Activated CD8-positive, alpha-beta memory T cell treated with anti-CD3 and anti-CD28 coated beads for 1 hour (primary cell): ENCODE measurements at regions not wholly inside any gene's neighbourhood (a gene's known extent, or its start where the extent isn't known, plus 50 kb on each side); places are given as distances from the start of the nearest gene placed in this dataset.

ENCODE experiments used
- DNase-seq, 2 donors: peaks; one replicate each; pipeline ENCODE4 v3.0.0-alpha.2; 2020; ENCODE audit warnings: low read depth in 1 of 2; ENCODE audit errors: extremely low read depth in 1 of 2

DNA sequence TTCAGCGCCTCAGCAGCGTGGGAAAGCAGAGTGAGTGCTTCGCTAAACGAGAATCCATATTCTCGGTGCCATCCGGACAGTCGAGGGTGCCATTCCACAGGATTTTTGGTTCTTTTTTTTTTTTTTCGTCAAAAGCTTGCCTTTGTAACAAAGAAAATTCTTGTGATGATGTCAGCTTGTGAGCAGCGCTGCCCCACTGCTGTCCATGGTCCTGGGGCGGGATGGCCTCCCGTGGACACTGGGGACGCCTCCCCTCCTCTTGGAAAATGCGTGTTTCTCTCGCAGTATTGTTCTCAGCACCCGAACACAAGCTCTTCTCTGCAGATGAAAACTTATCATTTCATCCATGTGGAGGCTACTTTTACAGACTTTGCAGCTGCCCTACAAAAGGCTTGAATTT is 477.4 kb downstream of the TCERG1L start:
- DNase-seq = no peak

DNA sequence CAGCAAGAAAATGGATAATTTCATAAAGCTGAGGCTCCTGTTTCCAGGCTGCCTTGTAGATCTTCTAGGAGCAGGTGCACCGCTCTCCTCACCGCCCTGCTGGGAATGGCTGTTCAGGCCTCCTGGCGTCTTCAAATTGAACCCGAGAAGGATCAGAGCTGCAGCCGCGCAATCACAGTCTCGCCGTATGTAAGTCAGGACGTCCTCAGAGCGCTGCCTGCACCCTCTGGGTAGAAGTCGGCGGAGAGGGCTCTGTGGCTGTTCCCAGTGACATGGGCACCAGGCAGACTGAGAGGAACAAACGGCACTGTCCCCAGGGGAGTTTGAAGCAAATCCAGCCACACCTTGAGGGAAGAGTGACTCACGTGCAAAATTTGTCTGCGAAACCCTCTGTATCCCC is 476.9 kb downstream of the TCERG1L start:
- no peak for DNase-seq

DNA sequence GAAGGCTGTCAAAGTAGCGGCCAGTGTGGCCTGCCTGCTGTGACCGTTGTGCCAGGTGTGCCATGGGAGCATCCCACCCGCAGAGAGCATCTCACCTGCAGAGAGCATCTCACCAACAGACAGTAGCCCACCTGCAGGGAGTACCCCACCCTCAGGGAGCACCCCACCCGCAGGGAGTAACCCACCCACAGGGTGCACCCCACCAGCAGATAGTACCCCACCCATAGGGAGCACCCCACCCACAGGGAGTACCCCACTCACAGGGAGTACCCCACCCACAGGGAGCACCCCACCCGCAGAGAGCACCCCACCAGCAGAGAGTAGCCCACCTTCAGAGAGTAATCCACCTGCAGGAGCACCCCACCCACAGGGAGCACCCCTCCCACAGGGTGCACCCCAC is 476.5 kb downstream of the TCERG1L start:
- DNase-seq = no peak

DNA sequence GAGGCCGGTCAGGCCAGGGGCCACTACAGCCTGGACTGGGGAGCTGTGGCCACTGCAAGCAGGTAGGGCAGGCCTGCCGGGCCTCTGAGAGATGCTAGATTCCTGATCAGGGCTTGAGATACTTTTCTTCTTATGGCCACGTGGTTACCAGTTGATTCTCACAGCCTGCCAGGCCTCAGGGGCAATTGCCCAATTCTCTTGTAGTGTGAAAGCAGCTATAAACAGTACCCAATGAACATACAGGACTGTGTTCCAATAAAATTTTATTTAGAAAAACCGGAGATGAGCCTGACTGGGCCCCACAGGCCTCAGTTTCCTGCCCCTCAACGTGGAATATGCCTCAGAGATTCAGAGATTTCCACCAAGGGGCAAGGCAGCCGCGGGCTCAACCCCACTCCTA is 475.2 kb downstream of the TCERG1L start:
- DNase-seq = no peak

DNA sequence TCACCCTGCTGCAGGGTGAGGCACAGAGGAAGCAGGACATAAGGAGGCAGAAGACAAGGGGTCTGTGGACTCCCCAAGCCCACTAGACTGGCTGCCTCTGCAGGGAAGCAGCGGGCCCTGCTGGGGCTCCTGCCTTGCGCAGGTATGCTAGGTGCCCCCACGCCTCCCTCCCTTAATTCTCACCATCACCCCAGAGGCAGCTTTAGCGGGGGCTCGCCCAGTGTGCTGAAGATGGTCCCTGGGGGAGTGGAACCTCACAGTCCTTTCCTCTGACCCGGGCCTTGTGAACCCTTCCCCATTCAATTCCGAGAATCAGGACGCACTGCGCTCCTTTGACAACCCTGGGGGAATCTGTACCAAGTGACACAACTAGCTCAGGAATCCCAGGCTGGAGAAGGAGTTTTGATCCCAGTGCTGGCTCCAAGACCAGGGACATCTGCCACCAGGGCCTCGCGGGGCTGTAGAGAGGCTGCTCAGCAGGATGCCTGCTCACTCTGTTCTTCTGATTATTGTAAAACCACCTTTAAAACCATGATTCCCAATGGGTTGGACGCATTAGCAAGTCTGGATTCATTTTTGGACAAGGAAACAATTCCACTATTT is 468.4 kb downstream of the TCERG1L start:
- DNase-seq = no peak

DNA sequence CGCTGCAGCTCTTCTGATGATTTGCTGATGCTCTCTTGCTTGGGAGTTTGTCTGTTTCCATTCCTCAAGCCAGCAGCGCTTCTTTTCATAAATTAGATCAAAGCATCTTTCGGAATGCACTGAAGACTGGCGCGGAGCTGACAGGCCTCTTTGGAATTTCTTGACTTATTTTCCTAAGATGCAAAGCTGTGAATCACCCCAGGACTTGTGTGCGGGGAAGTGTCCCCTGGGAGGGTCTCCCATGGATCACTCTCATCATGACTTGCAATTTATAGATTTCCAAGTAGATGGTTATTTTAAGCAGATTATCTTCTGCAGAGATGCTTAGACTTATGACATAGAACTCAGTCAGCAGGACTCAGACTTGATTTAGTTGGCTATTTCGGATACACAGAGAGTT is 467.2 kb downstream of the TCERG1L start:
- no peak for DNase-seq

DNA sequence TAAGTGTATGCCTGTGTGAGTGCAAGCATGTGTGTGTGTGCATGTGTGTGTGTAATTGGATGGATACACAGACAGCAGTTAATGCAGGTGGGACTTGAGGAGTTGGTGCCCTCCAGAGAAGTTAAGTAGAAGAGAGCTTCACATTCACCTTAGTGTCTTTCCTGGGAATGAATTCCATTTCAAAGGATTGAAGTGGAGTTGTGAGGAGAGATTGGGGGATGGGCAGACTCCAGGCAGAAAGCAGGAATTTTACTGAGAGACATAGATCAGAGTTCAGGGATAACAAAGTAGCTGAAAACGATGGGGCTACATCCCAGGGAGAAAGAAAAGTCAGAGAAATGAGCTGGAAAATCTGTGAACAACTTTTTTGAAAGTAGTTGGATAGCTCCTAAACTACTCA is 464.4 kb downstream of the TCERG1L start:
- DNase-seq = no peak

DNA sequence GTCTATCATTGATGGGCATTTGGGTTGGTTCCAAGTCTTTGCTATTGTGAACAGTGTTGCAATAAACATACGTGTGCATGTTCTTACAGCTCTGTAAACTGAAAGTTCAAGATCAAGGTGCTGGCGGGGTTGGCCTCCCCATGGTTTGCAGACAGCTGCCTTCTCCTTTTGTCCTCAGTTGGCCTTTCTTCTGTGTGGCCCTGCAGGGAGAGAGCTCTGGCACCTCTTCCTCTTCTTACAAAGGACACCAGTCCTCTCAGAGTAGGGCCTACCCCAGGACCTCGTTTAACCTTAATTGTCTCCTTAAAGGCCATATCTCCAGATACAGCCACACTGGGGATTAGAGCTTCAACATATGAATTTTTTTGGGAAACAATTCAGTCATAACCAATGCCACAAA is 462.7 kb downstream of the TCERG1L start:
- DNase-seq = no peak

DNA sequence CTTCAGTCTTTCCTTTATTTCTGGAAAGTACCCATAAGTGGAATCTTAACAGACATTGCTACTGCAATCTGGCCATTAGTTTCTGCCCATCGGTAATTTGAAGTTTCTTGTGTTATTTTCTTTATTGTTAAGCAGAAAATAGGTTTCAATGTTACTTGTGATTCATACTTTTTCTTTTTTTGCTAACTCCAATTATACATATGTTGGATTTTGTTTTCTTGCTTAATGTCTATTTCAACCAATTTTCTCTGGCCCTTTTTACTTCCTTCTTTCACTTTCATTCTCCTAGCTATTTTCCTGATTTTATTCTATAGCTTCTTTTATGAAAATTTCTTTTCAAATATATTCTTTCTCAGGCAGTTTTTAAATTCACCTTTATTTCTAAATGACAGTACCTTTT is 457.4 kb downstream of the TCERG1L start:
- no peak for DNase-seq

DNA sequence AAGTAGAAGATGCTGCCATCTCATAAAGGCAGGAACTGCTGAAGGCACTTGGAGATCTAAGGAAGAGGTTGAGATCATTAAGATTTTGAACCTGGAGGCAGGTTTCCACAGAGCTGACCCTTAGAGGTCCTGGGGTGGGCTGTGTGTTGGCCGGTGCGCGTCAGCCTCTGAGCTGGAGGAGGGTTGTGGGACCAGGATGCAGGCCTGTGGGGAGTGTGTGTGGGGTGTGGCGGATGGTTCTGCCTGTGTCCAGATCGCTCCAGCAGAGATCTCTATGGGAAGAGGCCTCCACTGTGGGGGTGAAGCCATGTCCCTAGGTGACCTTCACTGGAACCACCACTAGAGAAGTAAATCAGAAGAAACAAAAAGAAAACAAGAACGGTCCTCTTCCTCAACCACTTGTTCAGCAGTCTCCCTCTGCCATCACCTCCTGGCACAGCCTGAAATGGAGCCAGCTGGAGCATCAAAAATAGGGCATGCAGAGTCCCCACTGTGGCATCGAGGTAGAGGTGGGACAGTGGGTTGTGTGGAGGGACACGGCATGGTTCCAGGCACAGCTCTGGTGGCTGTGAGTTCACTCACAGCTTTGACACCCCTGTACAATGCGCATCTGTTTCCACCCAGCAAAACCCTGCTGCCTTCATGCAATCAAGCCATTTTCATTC is 453.8 kb downstream of the TCERG1L start:
- no peak for DNase-seq

DNA sequence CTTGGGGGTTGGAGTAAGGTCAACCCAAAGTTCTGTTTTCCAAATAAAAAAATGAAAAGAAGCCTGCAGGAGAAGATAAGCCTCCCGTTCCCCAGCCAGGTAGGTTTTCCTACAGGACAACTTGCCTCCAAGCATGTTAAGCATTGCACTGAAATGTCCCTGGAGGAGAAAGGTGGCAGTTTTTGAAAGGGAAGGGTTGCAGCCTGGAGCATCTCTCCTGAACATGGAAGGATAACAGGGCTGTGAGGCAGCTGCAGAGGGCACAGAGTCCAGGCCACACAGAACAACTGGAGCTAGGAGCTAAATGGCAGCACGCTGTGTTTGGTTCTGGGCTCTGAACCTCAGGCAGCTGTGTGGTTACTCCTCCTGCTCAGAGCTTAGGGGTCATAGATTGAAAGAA is 452.9 kb downstream of the TCERG1L start:
- no peak for DNase-seq

DNA sequence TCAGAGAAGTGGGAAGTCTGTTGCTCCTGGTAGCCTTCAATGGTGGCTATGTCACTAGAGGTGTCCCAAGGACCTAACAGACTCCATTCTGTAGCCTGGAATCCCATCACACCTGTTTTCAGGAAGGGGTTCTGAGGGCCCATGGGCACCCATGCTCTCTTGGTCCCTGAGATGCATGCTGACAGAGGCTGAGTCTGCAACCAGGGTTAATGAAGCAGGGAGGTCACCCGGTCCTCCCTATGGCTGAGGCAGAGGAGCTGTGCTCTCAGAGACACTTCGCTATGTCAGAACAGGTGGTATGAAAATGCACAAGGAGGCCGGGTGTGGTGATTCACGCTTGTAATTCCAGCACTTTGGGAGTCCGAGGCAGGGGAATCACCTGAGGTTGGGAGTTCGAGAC is 452.1 kb downstream of the TCERG1L start:
- DNase-seq = no peak

DNA sequence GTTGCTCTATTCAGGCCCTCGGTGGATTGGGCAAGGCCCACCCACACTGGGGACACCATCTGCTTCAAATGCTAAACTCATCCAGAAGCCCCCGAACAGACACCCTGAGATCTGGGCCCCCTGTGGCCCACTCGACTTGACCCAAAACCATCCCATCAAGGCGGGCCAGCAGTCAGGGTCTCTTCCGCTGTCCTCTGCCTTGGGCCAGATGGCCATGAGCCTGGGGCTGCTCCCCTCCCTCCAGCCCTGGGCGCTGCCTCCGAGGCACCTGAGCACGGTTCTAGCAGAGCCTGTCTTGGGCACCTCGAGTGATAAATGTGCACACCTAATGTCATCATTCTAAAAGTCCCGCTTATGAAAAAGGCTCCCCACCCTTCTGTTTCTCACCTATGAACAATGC is 449.4 kb downstream of the TCERG1L start:
- no peak for DNase-seq

DNA sequence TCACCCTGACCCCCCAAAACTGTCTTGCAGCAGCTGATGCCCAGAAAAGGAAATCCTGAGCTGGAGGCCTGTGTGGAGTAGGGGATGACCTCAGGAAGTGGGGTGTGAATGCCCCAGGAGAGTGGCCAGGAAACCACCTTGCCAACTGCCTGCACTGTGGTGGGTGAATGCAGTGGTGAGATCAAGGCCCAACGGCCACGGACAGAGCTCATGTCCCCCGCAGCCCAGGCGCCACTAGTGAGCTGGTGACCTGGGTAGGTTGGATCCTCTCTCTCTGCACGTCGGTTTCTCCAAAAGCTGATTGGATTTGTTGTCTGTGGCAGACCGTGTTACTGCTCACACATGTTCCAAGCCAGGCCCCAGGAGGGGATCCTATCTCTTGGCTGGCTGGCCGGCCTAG is 448.9 kb downstream of the TCERG1L start:
- DNase-seq = no peak

DNA sequence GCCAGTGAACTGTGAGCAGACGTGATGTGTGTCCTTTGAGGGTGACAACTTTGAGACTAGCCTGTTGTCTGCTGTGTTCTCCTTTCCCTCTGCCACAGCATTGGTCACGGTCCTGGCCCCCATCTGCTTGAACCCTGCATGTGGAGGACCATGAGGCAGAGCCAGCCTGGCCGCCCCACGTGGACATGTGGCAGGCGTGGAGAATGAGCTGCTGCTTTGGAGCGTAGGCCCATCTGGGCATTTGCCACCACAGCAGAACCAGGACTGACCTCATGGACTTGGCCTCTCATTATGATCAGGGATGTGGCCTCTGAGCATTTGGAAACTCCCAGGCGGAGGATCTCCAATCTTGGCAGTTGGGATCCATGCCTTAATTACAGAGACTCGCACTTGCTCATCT is 448.5 kb downstream of the TCERG1L start:
- no peak for DNase-seq

DNA sequence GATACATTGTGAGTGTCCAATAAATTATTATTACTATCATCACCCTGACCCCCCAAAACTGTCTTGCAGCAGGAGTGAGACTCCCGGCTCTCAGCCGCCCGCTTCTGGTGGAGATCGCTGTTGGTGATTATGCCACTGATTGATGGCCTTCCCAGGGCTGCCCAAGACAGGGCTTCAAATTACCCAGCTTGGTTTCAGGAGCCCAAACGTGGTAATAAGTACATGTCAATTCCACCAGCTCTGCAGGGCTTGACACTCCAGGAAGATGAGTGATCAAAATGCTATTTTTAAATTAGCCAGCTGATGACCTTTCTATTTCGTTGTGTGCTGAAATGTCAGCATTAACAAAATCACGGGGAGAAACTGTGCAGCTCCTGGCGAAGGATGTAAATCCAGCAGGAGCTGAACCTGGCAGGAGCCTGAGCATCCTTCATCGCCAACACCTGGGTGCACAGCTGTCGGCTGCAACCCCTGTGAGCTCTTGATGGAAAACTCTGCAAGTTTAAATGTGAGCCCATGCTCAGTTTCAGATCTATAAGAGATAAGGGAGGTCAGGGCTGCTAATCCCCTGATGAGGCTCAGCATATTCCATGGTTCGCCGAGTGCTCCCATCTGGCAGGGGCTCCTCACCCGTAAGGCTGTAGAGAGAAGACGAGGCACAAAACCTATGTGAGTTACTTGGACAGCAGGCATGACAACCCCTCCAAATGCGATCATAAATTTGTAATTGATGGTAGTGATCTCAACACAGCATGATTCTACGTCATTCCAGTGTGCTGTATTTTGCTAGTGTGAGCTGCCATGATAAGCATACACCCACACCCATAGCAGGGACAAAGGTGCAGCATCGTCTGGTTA is 446.3 kb downstream of the TCERG1L start:
- DNase-seq = no peak

DNA sequence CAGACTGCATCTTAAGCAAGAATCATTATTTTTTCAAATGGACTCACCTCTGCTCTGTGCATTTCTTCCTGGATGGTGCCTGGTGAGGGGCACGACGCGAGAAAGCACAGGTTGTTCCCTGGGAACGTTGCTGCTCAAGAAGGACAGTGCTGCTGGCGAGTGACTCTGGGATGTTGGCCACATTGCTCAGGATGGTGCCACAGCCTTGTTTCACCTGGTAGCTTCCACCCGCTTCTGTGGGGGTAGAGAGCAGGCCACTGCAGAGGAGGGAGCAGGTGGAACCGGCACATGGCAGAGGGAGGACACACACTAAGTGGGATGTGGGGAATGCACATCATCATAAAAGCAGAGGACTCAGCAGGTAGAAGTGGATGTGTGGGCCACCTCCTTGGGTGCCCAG is 444.7 kb downstream of the TCERG1L start:
- DNase-seq = no peak

DNA sequence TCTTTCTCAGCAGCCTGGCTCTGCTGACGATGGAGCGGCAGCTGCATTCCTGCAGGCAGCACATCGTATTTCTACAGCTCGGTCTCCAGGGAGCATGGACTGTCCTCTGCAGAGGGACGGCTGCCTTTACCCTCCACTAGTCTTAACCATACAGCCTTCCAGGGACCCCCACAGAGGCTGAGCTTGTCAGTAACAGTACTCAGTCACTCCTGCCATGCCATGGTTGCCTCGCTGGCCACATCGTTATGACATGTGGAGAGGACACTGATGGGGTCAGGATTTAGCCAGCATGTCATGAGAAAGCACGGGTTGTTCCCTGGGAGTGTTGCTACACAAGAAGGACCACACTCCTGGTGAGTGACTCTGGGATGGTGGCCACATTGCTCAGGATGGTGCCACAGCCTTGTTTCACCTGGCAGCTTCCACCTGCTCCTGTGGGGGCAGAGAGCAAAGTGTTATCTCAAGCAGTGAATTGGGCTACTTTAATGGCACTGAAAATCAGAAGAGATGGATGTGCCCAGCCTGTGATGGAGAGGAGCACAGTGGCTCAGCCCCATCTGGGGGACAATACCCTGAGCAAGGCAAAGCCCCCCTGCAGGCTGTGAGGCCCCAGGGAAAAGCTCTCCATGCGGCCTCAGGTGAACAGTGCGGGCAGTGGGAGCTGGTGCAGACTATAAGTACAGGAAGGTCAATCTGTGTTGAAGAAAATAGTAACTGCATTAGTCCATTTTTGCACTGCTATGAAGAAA is 443.9 kb downstream of the TCERG1L start:
- no peak for DNase-seq

DNA sequence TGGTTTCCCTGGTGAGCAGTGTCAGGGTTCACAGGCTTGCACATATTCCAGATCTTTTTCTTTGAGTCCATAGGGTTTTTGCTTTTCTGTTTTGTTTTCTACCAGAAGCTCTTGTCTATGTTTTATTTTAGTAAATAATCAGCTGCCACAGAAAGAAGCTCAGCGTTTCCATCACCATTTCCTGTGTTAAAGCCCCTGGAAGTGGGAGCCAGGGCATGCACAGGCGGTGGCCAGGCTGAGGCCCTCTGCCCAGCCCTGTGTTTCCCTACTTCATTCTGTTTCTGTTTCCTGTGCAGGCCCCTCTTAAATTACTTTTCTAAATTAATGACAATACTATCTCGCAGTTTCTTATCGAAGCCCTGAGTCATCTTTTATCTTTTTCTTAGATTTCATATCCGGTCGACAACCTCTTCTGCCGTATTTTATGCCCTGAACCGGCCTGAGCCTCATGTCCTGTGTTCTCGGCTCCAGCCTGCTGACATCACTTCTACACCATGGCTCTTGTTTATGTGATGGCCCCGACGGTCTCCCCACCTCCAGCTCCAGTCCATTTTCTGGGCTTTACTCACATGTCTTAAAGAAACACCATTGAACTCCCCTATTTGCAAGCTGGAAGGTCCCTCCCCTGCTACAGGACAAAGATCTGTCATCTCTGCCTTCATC is 442.2 kb downstream of the TCERG1L start:
- DNase-seq = no peak

DNA sequence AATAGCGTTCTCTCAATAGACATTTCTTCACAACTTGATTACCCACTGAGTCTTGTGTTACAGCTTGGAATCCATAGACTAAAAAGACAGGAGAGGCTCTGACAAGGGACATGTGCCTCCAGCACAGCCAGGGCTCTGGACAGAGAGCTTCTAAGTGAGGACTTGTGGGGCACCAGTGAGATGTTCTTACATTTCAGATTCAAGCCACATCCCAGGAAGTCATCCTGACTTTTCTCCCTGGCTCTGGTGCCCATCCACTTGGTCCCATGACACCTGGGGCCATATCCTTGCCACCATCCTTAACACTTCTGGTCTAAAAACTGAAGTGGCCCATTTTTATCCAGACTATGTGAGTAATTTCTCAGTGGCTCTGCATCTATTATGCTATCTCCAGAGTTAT is 440.1 kb downstream of the TCERG1L start:
- DNase-seq = no peak

DNA sequence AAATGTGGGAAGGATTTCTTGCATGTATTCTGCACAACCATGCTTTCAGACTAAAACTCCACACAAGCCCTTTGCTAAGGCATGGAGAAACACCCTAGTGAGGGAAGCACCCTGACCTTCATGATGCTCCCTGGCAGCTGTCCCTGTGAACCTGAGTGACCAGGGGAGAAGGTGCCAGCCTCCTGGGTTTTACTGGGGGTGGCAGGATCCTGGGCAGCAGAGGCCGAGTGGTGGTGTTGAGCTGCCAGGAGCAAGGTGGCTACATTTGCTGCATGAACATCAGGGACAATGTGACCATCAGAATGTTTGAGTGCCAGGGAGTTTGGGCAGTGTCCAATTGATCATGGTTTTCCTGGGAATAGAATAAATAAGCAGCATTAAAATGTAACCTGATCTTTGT is 437.9 kb downstream of the TCERG1L start:
- no peak for DNase-seq
